ENCODE measurements at regions not wholly inside any gene's neighbourhood (a gene's known extent, or its start where the extent isn't known, plus 50 kb on each side); places are given as distances from the start of the nearest gene placed in this dataset.

GRCh38 chr12:93140801-93141200 is 211.7 kb upstream of the EEA1 start:
- Mint-ChIP-seq H3K4me3 (no peak overlapping the region), H3K36me3 (ENCODE audit: low read depth) (no peaks in the 10 kb centered on the region), H3K27me3 (peaks cover 1% of the 10 kb centered on the region), H3K9me3 (no peaks in the 10 kb centered on the region), H3K27ac (no peak overlapping the region), H3K4me1 (peaks cover 7% of the 10 kb centered on the region)
- POLR2A ChIA-PET, result no interaction called here
- DNase-seq, result no peak
- CTCF ChIA-PET, result interaction anchor here (0.5 kb wide), 1 partner anchor 223 kb away, joined by 4 read pairs; no protein-coding TSS in a partner anchor

- POLR2A ChIA-PET, result no interaction called here
- CTCF ChIA-PET, result interaction anchor here (0.6 kb wide), 1 partner anchor 309 kb away, joined by 3 read pairs; no protein-coding TSS in a partner anchor
- H3K27ac Mint-ChIP-seq, result no peak overlapping the region
- peaks cover 1% of the 10 kb centered on the region for H3K27me3 Mint-ChIP-seq
- DNase-seq, result no peak
- no peaks in the 10 kb centered on the region for H3K36me3 Mint-ChIP-seq (ENCODE audit: low read depth)
- H3K4me1 Mint-ChIP-seq, result no peaks in the 10 kb centered on the region
- no peak overlapping the region for H3K4me3 Mint-ChIP-seq
- no peaks in the 10 kb centered on the region for H3K9me3 Mint-ChIP-seq
Observed at GRCh38 chr12:93142881-93143280, 213.8 kb upstream of the EEA1 start.

GRCh38 chr12:93144109-93144508 is 215.0 kb upstream of the EEA1 start:
- no peak overlapping the region for H3K4me3 Mint-ChIP-seq
- H3K36me3 Mint-ChIP-seq (ENCODE audit: low read depth), result no peaks in the 10 kb centered on the region
- no peak overlapping the region for H3K27ac Mint-ChIP-seq
- CTCF ChIA-PET, result interaction anchor here (0.9 to 1.8 kb wide), 4 partner anchors 10 to 264 kb away, joined by 3 to 4 read pairs (median 3); no protein-coding TSS in a partner anchor
- peaks cover 1% of the 10 kb centered on the region for H3K27me3 Mint-ChIP-seq
- H3K9me3 Mint-ChIP-seq, result no peaks in the 10 kb centered on the region
- DNase-seq, result no peak
- H3K4me1 Mint-ChIP-seq, result no peaks in the 10 kb centered on the region
- POLR2A ChIA-PET, result no interaction called here

GRCh38 chr12:93145086-93145485 is 216.0 kb upstream of the EEA1 start:
- ChIA-PET POLR2A (no interaction called here), CTCF (interaction anchor here (1.3 to 1.8 kb wide), 2 partner anchors 10 to 11 kb away, joined by 3 to 4 read pairs; no protein-coding TSS in a partner anchor)
- no peak overlapping the region for H3K4me3 Mint-ChIP-seq
- no peak for DNase-seq
- H3K4me1 Mint-ChIP-seq, result no peaks in the 10 kb centered on the region
- no peak overlapping the region for H3K27ac Mint-ChIP-seq
- H3K9me3 Mint-ChIP-seq, result no peaks in the 10 kb centered on the region
- H3K27me3 Mint-ChIP-seq, result peaks cover 1% of the 10 kb centered on the region
- H3K36me3 Mint-ChIP-seq (ENCODE audit: low read depth), result no peaks in the 10 kb centered on the region

- CTCF ChIA-PET, result no interaction called here
- no peak overlapping the region for H3K27ac Mint-ChIP-seq
- H3K4me3 Mint-ChIP-seq, result no peak overlapping the region
- no peak for DNase-seq
- POLR2A ChIA-PET, result no interaction called here
- H3K4me1 Mint-ChIP-seq, result no peaks in the 10 kb centered on the region
- peaks cover 1% of the 10 kb centered on the region for H3K27me3 Mint-ChIP-seq
- H3K9me3 Mint-ChIP-seq, result no peaks in the 10 kb centered on the region
- H3K36me3 Mint-ChIP-seq (ENCODE audit: low read depth), result no peaks in the 10 kb centered on the region
Observed at GRCh38 chr12:93146263-93146939, 217.3 kb upstream of the EEA1 start.

GRCh38 chr12:93146970-93147369 is 217.9 kb upstream of the EEA1 start:
- Mint-ChIP-seq H3K27me3 (peaks cover 1% of the 10 kb centered on the region), H3K4me3 (no peak overlapping the region), H3K9me3 (no peaks in the 10 kb centered on the region), H3K4me1 (no peaks in the 10 kb centered on the region), H3K36me3 (ENCODE audit: low read depth) (no peaks in the 10 kb centered on the region), H3K27ac (no peak overlapping the region)
- ChIA-PET CTCF (no interaction called here), POLR2A (no interaction called here)
- DNase-seq, result no peak

GRCh38 chr12:93148412-93148811 is 219.3 kb upstream of the EEA1 start:
- Mint-ChIP-seq H3K27ac (no peak overlapping the region), H3K9me3 (peaks cover 2% of the 10 kb centered on the region), H3K27me3 (peaks cover 1% of the 10 kb centered on the region), H3K4me3 (no peak overlapping the region), H3K4me1 (no peaks in the 10 kb centered on the region), H3K36me3 (ENCODE audit: low read depth) (no peaks in the 10 kb centered on the region)
- no peak for DNase-seq
- POLR2A ChIA-PET, result no interaction called here
- CTCF ChIA-PET, result no interaction called here

- DNase-seq, result no peak
- Mint-ChIP-seq H3K9me3 (peaks cover 2% of the 10 kb centered on the region), H3K4me3 (no peak overlapping the region), H3K4me1 (no peaks in the 10 kb centered on the region), H3K27ac (no peak overlapping the region), H3K27me3 (peaks cover 1% of the 10 kb centered on the region), H3K36me3 (ENCODE audit: low read depth) (no peaks in the 10 kb centered on the region)
- POLR2A ChIA-PET, result no interaction called here
- CTCF ChIA-PET, result no interaction called here
Observed at GRCh38 chr12:93149229-93149628, 220.1 kb upstream of the EEA1 start.

- Mint-ChIP-seq H3K4me3 (no peak overlapping the region), H3K36me3 (ENCODE audit: low read depth) (no peaks in the 10 kb centered on the region), H3K27me3 (no peaks in the 10 kb centered on the region), H3K4me1 (no peaks in the 10 kb centered on the region), H3K9me3 (peaks cover 2% of the 10 kb centered on the region), H3K27ac (no peak overlapping the region)
- ChIA-PET CTCF (interaction anchor here (0.9 kb wide), 1 partner anchor 12 kb away, joined by 3 read pairs; no protein-coding TSS in a partner anchor), POLR2A (no interaction called here)
- DNase-seq, result no peak
Observed at GRCh38 chr12:93151079-93151762, 222.1 kb upstream of the EEA1 start.

GRCh38 chr12:93152617-93153016 is 223.5 kb upstream of the EEA1 start:
- H3K27me3 Mint-ChIP-seq, result no peaks in the 10 kb centered on the region
- H3K9me3 Mint-ChIP-seq, result peaks cover 2% of the 10 kb centered on the region
- DNase-seq, result no peak
- ChIA-PET CTCF (interaction anchor here (0.6 to 1.2 kb wide), 2 partner anchors 30 to 421 kb away, joined by 3 to 4 read pairs; no protein-coding TSS in a partner anchor), POLR2A (no interaction called here)
- no peaks in the 10 kb centered on the region for H3K36me3 Mint-ChIP-seq (ENCODE audit: low read depth)
- no peaks in the 10 kb centered on the region for H3K4me1 Mint-ChIP-seq
- no peak overlapping the region for H3K27ac Mint-ChIP-seq
- no peak overlapping the region for H3K4me3 Mint-ChIP-seq

GRCh38 chr12:93153321-93153720 is 224.2 kb upstream of the EEA1 start:
- Mint-ChIP-seq H3K4me1 (no peaks in the 10 kb centered on the region), H3K4me3 (no peak overlapping the region), H3K27ac (no peak overlapping the region), H3K9me3 (peaks cover 5% of the 10 kb centered on the region), H3K27me3 (peaks cover under 1% of the 10 kb centered on the region), H3K36me3 (ENCODE audit: low read depth) (no peaks in the 10 kb centered on the region)
- CTCF ChIA-PET, result interaction anchor here (0.6 to 1.2 kb wide), 2 partner anchors 31 to 420 kb away, joined by 3 to 4 read pairs; no protein-coding TSS in a partner anchor
- POLR2A ChIA-PET, result no interaction called here
- no peak for DNase-seq

GRCh38 chr12:93154096-93154728 is 223.5 kb upstream of the NUDT4 start:
- Mint-ChIP-seq H3K27ac (no peak overlapping the region), H3K9me3 (peaks cover 9% of the 10 kb centered on the region), H3K4me1 (no peaks in the 10 kb centered on the region), H3K36me3 (ENCODE audit: low read depth) (no peaks in the 10 kb centered on the region), H3K4me3 (no peak overlapping the region), H3K27me3 (peaks cover 4% of the 10 kb centered on the region)
- DNase-seq, result no peak
- ChIA-PET CTCF (no interaction called here), POLR2A (no interaction called here)

- Mint-ChIP-seq H3K27me3 (peaks cover 5% of the 10 kb centered on the region), H3K4me1 (no peaks in the 10 kb centered on the region), H3K36me3 (ENCODE audit: low read depth) (no peaks in the 10 kb centered on the region), H3K27ac (no peak overlapping the region), H3K4me3 (no peak overlapping the region), H3K9me3 (peaks cover 9% of the 10 kb centered on the region)
- no peak for DNase-seq
- POLR2A ChIA-PET, result no interaction called here
- CTCF ChIA-PET, result interaction anchor here (1.2 kb wide), 1 partner anchor 11 kb away, joined by 4 read pairs; no protein-coding TSS in a partner anchor
Observed at GRCh38 chr12:93154753-93155480, 222.8 kb upstream of the NUDT4 start.

Measured in activated CD4-positive, alpha-beta T cell treated with anti-CD3 and anti-CD28 coated beads, Interleukin-2, amount 10 ng/mL, durations not matched to agents 7 days and 5 days (primary cell).